Pulmonary artery endothelial cell (primary cell): ENCODE measurements at regions not wholly inside any gene's neighbourhood (a gene's known extent, or its start where the extent isn't known, plus 50 kb on each side); places are given as distances from the start of the nearest gene placed in this dataset.
A peak's percentile ranks its signal among the peaks of the same experiment; 100 is the strongest.

Experiments used
- DNase-seq: peaks from one replicate; pipeline ENCODE4 v3.0.0-alpha.2; 2011; ENCODE audit warnings: low read depth, low spot score

DNA sequence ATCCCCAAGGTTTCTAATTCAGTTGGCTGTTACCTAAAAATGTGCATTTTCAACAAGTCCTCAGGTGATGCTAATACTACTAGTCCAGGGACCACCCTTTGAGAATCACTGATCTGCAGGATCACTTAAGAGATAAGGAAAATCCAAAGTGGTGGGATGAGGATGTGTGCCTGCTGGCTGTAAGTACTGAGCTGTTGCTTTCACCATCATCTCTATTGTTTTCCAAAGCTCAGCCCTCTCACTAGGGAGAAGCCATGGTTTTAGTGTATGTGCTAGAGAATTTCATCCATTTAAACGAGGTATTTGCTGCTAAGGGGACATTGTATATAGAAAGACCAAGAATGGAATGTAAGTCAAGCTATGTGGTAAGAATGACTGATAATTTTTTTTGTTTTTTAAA, 202.3 kb downstream of the KIF21A start:
- no peak for DNase-seq

DNA sequence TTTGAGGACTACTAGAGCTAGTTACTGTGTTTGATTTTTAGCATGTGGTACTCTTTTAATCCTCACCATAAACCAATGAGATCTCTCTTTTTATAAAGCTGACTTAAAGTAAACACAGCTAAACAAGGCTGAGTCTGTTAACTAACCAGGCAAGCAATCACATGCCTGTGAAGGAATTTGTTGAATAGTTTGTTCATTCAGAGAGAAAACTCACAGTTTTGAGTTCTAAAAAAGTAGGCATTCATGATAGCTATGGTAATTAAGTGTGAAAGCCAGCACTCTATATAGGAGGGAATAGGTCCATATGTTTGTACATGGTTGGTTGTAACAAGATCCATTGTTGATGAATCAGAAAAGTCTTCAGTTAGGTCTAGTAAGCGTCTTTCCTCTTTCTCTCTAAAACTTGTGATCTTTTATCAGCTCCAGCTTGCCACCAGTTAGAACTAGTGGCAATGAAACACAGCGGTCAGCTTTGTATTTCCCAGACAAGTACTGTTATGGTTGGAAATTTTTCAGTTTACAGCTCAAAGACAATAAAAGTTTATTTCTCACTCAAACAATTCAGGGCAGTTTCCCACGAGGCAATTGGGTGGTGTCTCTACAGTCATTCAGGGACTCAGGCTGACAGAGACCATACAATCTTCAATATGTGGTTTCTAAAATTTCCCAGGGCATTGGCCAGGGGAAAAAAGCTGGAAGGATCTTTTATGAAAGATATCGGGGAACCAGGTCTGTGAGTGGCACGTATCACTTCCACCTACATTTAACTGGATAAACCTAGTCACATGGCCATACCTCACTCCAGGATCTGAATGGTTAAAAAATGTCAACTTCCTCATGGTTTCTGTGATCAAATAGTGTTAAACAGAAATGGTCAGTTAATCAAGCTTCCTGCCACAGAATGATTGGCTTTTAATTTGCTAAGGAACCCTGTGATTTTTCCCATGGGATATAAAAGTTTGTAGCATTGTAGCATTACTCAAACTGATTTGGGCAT, 203.1 kb downstream of the KIF21A start:
- DNase-seq: no peak

DNA sequence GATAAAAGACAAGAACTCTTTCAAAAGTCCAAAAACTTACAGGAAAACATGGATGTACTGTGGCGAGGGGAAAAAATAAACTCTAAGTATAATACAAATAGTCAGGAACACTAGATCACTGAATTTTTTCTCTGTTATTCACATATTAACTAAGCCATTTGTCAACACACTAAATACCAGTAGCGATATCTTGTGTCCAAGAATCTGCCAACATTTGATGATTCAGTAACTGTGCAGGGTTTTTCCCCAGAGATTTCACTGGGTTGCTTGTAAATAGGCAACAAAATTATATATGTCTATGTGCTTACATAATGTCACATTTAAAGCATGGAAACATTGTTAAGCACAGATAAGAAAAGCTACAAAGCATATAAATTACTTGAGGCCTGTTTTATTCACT, 205.9 kb downstream of the KIF21A start:
- DNase-seq: no peak

DNA sequence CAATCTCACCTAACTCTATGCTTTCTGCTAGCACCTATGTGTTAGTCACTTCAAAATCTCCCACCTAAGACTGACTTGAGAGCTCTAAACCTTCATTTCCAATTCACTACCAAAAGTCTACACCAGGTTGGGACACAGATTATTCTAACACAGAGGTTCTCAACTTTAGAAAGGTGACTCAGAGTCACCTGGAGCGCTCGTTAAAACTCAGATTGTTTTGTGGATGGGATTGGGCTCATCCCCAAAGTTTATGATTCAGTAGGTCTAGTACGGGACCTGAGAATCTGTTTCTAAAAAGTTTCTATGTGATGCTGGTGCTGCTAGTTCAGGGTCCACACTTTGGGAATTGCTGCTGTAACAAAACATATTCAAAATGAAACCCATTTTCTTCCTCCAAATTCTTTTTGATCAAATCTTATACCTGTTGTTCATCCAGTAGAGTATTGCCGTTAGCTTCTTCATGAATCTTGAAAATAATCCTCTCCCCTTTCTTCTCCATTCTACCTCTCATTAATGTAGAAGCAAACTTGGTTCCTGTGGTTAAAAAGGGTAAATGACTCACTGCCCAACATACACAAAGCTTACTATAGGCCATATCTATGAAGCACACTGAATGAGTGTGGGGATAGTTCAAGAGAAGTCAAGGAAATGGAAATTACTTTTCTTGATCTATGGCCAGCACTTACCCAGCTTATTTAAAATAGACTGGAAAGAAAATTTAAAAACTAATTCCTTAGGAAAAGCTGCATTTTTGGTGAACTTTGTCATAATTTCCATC, 206.7 kb downstream of the KIF21A start:
- no peak for DNase-seq

DNA sequence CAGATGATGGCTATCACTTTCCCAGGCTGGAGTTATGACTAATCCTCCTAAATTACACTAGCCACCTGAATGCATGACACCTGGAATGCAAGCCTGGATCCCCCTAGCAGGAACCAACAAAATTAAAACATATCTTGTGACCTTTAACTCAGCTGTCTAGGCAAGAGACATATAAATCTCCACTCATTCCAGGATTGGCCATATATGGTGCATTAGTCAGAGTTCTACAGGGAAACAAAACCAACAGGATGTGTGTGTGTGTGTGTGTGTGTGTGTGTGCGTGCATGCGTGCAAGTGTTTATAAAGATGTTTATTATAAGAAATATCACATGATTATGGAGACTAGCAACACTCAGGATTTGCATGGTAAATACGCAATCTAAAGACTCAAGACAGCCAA, 212.8 kb downstream of the KIF21A start:
- DNase-seq: no peak

DNA sequence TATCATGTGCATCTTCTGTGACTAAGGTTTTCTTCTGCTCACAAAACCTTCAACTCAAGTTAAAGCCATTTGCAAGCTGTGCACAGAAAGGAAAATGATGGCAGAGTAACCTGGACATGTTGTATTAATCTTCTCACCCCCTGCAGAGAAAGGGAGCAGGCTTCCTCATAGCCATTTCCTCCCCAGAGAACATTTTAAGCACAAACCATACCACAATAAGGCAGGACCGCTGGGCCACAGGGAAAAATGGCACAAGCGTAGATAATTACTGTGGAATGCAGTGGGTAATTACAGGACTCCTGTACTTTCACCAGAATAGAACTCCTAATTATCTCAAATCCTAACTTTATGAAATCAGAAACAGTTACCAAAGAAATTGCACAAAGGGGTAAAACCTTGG, 215.7 kb downstream of the KIF21A start:
- DNase-seq: no peak

DNA sequence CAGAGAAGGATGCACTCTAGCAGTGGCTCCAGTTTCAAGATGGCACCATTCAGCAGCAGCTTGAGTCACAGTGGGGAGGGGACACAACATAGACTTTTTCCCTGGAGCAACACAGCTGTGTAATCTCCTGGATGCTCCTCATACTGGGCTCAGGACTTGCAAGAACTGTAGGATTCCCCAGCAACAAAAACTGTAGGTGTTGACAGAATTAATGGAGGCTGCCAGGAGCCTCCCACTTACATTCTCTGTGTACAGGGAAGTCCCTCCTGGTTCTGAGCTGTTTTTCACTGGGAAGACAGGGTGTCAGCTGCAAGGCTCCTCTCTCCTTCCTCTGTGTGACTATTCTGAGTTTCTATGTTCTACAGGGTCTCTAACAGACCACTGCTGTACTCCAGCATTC, 217.9 kb downstream of the KIF21A start:
- no peak for DNase-seq

DNA sequence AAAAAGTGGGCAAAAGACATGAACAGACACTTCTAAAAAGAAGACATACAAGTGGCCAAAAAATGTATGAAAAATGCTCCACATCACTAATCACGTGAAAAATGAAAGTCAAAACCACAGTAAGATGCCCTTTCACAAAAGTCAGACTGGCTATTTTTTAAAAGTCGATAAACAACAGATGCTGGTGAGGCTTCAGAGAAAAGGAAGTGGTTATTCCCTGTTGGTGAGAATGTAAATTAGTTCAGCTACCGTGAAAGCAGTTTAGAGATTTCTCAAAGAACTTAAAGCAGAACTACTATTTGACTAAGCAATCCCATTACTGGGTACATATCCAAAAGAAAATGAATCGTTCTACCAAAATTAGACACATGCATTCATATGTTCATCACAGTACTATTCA, 237.0 kb downstream of the KIF21A start:
- no peak for DNase-seq

DNA sequence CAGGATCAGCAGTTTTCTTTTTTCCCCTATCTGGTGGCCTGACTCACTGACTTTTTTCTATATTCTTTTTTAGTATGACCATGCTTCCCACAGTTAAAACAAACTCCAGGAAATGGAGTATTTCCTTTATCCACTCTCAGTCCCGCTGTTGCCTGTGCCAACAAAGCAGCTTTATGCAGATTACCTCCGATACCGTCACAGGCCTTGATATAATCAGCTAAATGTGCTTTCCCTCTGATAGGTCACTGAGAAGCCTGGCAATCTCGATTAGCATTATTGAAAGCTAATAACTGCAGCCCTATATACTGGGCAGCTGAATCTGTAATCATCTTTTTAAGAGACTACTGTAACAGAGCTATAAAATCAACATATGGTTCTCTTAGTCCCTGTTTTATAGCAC, 243.6 kb downstream of the KIF21A start:
- peak; percentile 46 for DNase-seq

DNA sequence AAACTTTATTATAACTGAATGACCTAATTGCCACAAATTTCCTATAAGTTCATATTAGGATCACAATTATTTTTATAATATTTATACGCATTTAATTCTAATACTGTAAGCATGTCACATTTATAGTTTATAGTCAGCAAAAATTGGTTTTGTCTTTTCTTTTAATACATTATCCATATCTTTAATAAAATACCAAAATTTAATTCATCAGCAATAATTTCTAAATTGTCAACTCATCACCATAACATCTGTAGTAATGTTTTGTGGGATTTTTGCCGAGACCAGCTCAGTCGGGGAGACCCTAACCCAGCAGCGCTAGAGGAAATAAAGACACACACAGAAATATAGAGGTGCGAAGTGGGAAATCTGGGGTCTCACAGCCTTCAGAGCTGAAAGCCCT, 254.2 kb downstream of the KIF21A start:
- no peak for DNase-seq

DNA sequence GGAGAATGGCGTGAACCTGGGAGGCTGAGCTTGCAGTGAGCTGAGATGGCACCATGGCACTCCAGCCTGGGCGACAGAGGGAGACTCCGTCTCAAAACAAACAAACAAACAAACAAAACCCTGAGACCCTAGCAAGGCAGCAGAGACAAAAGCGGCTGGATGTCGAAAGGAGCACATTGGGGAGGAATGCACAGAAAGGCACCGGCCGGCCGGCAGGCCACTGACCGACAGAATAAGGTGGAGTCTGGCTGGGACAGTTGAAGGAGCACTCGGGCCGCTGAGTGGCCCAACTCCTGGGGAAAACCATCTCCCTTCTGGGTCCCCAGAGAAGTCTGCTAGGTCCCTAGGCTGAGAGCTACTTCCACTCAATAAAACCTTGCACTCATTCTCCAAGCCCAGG, 256.2 kb downstream of the KIF21A start:
- no peak for DNase-seq

DNA sequence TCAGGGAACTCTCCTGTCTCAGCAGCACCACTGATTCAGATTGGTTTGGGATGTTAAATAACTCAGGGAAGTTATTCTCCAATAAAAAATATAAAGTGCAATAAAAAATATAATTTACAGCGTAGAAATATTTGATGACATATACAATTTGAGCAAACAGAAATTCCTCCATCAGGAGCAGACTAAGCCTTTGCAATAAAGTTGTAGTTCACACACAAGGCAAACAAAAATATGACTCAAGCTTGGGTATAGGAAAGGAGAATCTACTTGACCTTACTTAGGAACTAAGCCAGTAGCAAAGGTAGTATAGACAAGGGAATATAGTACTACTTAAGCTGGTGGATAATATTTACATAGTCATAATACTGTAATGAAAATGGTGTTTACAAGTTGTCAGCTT, 264.1 kb downstream of the KIF21A start:
- no peak for DNase-seq

DNA sequence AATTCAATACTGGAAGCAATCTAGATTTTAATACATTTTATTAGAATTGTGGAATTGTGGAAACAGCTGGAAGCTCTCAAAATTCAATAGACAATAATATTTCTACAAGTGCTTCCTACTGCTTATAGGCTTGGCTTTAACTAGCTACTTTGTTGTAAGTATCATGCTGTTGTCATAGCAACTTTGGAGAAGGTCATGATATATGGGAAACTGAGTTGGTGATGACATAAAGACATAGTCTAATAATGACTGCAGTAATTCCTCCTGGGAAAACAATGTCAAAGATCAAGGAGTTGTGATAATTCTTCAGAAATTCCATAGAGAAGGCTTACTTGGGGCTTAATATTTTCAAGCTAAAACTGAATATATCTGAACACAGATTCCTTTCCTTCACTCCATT, 266.6 kb downstream of the KIF21A start:
- no peak for DNase-seq

DNA sequence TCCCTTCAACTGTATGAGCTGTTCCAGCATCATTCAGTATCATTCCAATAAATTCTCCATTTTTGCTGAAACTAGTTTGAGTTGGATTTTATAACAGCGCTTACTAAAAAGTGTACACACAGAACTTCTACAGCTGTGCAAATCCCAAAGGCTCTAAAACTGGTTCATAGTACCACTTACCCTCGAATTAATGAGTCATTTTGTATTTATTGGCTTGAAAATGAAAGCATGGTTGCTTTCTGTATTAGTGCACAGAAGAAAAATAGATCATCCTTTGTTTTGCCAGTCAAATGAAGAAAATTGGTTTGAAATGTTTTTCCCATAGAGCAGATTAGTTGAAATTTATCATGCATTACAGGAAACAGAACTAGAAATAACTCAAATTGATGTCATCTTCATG, 268.3 kb upstream of the CPNE8 start:
- DNase-seq: no peak

DNA sequence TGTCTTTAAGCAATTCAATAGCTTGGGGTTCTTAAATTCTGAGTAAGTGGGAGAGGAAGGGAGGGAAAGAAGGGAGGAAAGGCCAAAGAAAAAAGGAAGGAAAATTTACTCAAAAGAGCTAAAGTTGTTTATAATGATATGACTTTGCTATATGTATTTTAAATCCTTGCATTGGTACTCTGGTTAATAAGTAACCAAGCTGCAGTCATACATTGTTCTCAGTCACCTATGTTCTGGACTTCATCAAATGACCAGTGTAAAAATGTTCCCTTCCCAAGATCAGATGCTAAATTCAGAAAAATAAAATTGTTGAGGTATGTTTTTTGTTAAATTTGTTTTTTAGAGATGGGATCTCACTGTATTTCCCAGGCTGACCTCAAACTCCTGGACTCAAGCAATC, 259.9 kb upstream of the CPNE8 start:
- DNase-seq: no peak

DNA sequence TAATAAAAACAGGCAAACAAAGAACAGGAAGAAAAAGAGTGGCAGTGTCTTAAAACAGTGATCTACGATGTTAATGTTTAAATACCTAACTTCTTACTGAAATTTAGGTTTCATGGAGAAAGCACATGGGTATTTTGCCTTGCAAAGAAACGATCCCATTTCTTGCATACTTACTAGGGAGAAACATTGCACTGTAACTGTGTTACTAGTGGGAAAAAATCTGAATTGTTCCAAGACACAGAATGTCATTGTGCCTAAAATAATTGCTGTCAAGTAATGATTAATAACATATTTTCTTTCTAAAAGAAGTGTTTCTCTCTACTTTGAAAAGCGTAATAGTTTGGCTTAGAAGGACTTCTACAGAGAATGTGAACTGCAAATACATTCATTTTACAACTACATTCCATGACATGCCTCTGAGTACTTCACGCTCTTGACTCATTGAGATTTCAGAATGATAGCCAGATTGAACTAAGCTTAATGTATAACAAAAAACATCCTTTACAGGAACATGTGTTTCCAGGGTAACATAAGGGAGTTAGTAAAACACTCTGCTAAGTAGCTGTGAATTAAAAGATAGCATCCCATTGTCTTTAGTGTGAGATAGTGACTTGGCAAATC, 256.2 kb upstream of the CPNE8 start:
- DNase-seq: no peak

DNA sequence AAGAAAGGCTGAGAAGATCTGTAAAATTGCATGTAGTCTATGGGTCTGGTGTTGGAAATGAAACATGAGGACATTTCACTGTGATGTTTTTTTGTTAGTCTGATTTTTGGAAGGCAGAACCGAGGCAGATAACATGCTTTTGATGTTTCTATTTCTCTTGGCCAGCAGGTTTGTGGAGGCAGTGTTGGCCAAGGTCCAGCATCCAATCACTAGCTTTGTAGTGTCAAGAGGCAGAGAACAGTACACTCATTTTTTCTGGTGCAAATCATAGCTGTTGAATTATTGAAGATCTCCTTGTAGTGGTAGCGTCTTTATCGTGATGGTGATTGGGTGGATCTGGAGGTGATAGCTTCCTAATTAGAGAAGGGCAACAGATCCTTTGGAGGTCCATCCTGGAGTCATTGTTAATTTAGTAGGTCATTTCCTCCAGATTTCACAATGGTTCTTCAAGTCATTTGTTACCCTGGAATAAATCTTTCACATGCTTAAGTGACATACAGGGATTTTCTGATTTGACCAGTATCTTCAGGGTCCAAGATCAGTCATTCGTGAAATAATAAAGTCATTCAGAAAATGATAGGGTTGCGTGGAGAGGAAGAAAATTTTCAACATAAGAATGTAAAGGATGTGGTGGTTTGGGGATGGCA, 252.4 kb upstream of the CPNE8 start:
- no peak for DNase-seq

DNA sequence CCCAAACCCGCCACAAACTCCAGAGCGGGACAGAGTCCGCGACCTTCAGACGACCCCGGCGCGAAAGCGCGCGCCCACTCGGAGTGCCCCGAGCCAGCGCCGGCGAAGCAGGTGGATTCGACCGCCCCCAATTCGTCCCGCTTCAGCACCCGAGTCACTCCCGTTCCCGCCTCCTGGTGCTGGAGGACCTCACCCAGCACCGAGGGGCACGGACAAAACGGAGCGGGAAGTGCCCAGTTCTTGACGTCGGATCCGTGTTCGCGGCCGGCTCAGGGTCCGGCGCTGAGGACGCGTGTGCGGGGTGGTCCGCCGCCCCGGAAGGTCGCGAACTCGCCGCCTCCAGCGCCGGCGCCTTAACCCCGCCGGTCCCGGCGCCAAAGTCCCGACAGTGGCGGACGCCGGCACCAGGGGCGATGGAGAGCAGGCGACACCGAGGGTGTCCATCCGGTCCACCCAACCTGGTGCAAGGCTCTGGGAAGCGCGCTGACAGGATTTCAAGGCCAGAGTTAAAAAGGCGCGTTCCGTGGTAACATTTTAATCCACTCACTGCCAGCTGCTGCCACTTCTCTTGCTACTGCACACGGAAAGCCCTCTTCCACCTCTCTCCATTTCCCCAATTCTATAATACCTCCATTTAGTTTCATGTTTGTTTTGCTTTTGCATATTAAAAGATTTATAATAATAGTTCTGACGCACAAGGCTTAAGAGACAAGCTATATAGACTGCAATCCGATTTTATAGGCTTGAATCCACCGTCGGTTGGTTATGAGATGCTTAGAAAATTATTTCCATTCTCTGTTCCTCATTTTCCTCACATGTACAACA, 240.0 kb upstream of the CPNE8 start:
- DNase-seq: no peak

DNA sequence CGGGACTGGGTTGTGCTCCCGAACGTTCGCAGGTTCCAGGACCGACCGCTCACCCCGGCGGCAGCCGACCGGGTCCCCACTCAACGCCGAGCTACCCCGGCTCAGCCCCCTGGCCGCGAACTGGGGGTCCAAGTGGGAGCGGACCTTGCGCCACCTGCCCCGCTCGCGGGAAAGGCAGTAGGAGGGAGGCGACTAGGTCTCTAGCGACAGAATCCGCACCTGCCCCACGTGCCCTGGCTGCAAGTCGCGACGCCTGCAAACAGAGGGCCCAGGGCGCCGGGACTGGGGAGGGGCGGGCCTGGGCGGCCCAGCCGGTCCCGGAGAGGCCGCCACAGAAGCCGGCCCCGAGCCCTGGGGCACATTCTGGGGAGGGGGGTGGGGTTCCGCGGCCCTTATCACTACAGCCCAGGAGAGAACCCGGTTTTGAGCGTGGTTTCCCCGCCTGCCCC, 239.2 kb upstream of the CPNE8 start:
- no peak for DNase-seq

DNA sequence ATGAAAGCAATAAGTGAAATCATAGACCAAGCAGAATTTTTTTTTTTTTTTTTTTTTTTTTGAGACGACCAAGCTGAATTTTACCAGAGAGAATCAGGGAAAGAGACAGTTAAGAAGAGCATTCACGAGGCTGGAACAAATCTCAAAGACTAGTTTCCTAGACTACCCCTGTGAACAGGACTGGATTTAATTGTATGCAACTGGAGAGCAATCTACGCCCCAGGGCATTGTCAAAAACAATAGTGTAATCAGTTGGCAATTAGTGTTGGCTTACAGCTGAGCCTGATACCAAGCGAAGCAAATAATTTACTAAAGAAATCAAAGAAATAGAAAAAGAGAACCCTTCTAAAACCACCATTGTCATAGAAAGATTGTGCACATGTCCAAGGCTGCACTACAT, 232.9 kb upstream of the CPNE8 start:
- no peak for DNase-seq

DNA sequence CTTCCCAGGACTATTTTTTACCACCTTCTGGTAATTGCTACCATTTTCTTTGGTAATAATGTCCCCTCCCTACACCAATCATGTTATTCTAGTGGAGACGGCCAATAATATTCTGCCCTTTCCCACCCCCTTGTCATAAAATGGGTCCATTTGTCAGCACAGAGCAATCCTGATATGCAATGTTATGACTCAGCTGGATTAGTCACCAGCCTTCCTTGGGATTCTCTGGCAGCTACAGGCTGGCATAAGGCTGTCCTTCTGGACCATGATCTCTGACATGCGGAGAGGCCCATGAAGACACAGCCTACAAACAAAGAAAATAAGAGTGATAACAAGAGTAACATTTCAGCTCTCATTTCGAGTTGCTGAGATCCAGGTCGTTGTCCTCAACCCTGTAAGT, 222.0 kb upstream of the CPNE8 start:
- DNase-seq: peak; percentile 62
